Cardiac fibroblast (primary cell): ENCODE measurements at regions not wholly inside any gene's neighbourhood (a gene's known extent, or its start where the extent isn't known, plus 50 kb on each side); places are given as distances from the start of the nearest gene placed in this dataset.
"Not testable (repeated sequence)": the region's sequence is repeated elsewhere in the genome, so short reads cannot be mapped to it uniquely, and the experiment has no call there.

ENCODE experiments used
- DNase-seq, 2 donors: peaks; one replicate each; pipeline versions ENCODE4 v3.0.0 to v3.0.0-alpha.2; 2010; ENCODE audit warnings: low read depth in 2 of 2
- H3K4me3 ChIP-seq, 2 donors: replicated peaks in 1 of 2; 1 replicate in 1 of 2; 2 replicates in 1 of 2; pipeline ENCODE4 v1.5.1; 2011; ENCODE audit warnings: low read depth in 2 of 2, low read length in 2 of 2, mild to moderate bottlenecking in 2 of 2, moderate library complexity in 1 of 2
- TF ChIP-seq, protein P1 (sequence below): IDR thresholded peaks from one replicate; pipeline ENCODE4 v1.5.1; 2011; ENCODE audit warnings: low read depth, mild to moderate bottlenecking, low read length, inconsistent platforms

DNA sequence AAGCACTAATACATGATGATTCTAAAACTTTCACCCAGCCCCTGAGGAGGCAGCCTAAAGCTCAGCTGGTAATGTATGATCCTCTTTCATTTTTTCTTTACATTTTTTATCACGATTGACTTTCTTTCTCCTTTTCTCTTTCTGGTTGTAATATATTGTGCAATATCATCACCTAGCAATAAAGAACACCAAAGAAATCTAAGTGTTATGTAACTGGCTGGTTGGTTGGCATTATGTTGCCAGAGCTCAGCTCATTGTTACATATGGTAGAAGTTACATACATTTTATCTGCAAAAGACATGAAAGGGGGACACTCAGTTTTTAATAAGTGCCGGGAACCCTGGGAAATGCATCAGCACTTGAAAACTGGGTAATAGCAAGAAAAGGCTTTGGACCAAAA, 432.1 kb upstream of the DDI1 start:
- no peak overlapping the region for H3K4me3 ChIP-seq
- TF ChIP-seq, protein P1, sequence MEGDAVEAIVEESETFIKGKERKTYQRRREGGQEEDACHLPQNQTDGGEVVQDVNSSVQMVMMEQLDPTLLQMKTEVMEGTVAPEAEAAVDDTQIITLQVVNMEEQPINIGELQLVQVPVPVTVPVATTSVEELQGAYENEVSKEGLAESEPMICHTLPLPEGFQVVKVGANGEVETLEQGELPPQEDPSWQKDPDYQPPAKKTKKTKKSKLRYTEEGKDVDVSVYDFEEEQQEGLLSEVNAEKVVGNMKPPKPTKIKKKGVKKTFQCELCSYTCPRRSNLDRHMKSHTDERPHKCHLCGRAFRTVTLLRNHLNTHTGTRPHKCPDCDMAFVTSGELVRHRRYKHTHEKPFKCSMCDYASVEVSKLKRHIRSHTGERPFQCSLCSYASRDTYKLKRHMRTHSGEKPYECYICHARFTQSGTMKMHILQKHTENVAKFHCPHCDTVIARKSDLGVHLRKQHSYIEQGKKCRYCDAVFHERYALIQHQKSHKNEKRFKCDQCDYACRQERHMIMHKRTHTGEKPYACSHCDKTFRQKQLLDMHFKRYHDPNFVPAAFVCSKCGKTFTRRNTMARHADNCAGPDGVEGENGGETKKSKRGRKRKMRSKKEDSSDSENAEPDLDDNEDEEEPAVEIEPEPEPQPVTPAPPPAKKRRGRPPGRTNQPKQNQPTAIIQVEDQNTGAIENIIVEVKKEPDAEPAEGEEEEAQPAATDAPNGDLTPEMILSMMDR = no peak
- no peak for DNase-seq

DNA sequence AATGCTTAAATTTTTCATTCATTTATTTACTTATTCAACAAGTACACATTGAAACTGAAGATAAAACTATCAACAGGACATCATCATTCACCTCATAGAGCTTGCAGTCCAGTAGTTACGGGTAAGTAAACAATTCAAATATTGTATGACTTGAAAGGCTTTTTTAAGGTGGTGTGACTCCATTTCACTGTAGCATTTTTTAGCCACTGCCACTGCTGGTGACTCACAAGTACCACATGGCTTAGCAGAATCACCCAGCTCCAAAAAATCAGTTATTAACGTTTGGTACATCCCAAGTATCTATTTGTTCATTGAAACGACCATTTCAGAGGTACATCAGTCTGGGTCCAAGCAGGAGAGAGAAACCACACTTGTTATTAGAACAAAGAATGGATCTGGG, 427.9 kb upstream of the DDI1 start:
- peak; percentile 45 to 84 for DNase-seq
- no peak overlapping the region for H3K4me3 ChIP-seq
- TF ChIP-seq, protein P1 = no peak

DNA sequence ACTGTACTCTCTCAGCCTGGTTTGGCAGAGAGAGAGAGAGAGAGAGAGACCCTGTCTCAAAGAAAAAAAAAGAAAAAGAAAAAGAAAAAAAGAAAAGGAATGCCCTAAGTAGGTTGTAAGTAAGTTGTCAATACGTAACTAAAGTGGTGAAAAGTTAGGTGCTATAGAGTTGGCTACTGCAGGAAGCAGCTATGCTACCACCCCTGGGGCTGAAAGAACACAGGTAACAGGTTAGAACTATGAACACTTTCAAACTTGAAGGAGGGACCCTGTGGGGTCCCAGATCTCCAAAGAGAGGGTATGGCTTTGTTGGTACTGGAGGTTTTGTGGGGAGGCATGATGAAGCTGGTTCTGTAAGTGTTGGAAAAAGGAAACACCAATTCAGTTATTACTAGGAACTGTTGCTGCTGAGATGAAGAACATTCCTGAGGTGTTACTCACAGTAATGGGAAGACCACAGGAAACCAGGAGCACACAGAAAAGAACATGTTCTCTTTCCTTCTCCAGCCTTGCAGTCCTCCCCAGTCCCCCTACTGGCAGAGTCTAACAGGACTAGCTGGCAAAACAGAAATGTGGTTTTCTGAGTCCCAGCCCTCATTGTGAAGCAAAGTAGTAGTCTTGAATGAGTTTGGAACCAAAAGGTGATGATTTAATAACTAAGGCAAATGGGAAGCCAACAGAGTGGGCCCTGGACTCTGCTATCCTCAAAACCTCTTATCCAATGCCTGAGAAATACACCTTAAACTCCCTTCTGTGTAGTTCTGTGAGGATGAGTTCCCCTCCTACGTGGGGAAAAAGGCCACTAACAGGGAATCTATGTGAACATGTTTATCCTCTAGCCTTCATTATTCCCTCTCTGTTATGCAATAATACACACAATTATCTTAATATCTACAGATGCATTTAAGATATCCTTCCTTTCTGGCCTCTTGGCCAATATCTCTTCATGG, 427.0 kb upstream of the DDI1 start:
- no peak overlapping the region for H3K4me3 ChIP-seq
- TF ChIP-seq, protein P1 = peak; percentile 89
- DNase-seq = peak; percentile 97

DNA sequence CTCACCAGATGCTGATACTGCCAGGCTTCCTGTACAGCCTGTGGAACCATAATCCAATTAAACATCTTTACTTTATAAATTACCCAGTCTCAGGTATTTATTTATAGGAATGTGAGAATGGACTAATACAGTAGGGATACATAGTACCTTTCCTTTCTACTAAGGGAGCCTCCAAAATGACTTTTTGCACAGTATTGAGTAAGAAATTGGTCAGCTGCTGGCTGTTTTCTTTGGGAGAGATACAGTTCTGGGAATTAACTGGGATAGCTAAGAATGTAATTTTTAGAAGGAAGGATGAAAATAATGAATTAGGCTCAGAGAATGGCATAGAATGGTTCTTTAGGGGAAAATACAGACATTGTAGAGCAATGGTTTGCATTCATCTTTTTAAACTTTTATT, 426.0 kb upstream of the DDI1 start:
- TF ChIP-seq, protein P1 = no peak
- DNase-seq = no peak
- no peak overlapping the region for H3K4me3 ChIP-seq

DNA sequence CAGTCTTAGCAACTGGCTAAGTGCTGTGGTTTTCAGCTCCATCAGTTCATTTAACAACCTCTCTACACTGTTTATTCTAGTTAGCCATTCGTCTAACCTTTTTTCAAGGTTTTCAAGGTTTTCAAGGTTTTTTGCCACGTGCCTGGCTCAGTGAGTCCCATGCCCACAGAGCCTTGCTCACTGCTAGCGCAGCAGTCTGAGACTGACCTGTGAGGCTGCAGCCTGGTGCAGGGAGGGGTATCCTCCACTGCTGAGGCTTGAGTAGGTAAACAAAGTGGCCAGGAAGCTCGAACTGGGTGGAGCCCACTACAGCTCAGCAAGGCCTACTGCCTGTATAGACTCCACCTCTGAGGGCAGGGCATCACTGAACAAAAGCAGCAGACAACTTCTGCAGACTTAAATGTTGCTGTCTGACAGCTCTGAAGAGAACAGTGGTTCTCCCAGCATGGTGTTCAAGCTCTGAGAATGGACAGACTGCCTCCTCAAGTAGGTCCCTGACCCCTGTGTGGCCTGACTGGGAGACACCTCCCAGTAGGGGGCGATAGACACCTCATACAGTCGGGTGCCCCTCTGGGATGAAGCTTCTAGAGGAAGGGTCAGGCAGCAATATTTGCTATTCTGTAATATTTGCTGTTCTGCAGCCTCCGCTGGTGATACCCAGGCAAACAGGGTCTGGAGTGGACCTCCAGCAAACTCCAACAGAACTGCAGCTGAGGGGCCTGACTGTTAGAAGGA, 424.7 kb upstream of the DDI1 start:
- not testable (repeated sequence) for H3K4me3 ChIP-seq, DNase-seq

DNA sequence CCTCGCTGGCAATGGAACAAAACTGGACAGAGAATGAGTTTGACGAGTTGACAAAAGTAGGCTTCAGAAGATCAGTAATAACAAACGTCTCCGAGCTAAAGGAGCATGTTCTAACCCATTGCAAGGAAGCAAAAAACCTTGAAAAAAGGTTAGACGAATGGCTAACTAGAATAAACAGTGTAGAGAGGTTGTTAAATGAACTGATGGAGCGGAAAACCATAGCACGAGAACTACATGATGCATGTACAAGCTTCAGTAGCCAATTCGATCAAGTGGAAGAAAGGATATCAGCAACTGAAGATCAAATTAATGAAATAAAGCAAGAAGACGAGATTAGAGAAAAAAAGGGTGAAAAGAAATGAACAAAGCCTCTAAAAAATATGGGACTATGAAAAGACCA, 424.0 kb upstream of the DDI1 start:
- not testable (repeated sequence) for DNase-seq, H3K4me3 ChIP-seq

DNA sequence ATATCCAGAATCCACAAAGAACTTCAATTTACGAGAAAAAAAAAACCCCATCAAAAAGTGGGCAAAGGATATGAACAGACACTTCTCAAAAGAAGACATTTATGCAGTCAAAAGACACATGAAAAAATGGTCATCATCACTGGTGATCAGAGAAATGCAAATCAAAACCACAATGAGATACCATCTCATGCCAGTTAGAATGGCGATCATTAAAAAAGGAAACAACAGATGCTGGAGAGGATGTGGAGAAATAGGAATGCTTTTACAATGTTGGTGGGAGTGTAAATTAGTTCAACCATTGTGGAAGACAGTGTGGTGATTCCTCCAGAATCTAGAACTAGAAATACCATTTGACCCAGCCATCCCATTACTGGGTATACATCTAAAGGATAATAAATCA, 419.9 kb upstream of the DDI1 start:
- H3K4me3 ChIP-seq, DNase-seq: not testable (repeated sequence)

DNA sequence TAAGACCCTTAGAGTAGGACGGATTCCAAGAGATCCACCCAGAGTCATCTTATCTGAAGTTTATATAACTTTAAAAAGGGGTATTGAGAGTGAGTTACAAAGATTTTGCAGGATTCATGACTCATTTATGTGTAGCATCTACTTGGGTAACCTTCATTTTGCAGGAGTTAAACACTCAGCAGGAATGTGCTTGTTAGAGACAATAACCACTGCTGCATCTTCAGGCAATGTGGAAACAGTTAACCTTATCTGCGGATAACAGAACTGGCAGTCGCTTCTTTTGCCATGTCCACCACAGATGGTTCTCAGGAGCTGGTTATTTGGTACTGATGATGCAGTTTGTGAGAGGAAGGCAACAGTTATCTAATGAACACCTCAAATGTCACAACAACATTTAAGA, 417.9 kb upstream of the DDI1 start:
- DNase-seq = peak; percentile 60 to 63
- H3K4me3 ChIP-seq = no peak overlapping the region
- TF ChIP-seq, protein P1 = no peak
